GM23338 (cell line): ENCODE measurements at regions not wholly inside any gene's neighbourhood (a gene's known extent, or its start where the extent isn't known, plus 50 kb on each side); places are given as distances from the start of the nearest gene placed in this dataset.

Experiments
- POLR2AphosphoS5 ChIP-seq: IDR thresholded peaks from 2 replicates; pipeline ENCODE4 v1.6.1; 2016; ENCODE audit warnings: antibody characterized with exemption, low read depth
- STAT1 ChIP-seq: IDR thresholded peaks from one replicate; pipeline ENCODE4 v1.6.1; 2016; ENCODE audit warnings: antibody characterized with exemption; ENCODE audit not compliant: unreplicated experiment
- ZNF114 ChIP-seq: fragments of 250-450 bp; sonication (Bioruptor Pico); IDR thresholded peaks from 2 replicates; pipeline ENCODE4 v1.5.0; 2020; ENCODE audit warnings: mild to moderate bottlenecking, moderate library complexity
- TF ChIP-seq, protein P1 (sequence below): fragments of 250-450 bp; sonication (Bioruptor Pico); IDR thresholded peaks from 2 replicates; pipeline ENCODE4 v1.5.0; 2020; ENCODE audit warnings: mild to moderate bottlenecking, moderate library complexity
- TF ChIP-seq, protein P2 (sequence below): IDR thresholded peaks from one replicate; pipeline ENCODE4 v1.6.1; 2018; ENCODE audit warnings: antibody characterized with exemption; ENCODE audit not compliant: unreplicated experiment
- TF ChIP-seq, protein P3 (sequence below): IDR thresholded peaks from 2 replicates; pipeline ENCODE4 v1.6.1; 2016; ENCODE audit warnings: antibody characterized with exemption

DNA sequence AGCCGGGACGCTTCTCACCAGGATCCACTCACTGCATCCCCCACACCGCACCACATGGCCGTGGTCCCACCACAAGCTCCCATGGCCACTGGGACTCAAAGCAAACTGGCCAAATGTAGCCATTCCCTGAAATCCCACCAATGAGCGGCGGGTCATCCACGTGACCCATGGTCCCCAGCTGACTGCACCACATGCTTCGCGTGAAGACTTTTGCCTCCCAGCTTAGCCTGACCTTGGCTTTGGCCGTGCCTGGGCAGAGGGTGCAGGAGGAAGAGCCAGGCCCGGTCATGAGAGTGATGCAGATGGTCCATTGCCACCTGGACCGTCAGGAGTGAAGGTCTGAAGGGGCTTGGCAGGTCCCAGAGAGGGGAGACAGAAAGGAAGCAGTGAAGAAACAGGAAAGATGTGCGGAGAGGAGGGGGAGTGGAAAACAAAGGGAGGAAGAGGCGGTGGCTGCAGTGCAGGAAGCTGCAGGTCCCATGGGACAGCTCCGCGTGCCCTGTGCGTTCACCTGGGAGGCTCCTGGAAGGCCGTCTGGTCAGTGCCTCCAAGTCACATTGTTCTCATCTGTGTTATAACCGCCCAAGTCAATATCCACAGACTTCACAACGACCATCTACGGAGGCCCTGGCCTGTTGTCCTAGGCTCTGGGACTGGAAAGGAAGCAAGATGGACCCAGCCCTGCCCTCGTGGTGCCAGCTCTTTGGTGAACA, 167.8 kb upstream of the AJAP1 start (continued):
- TF ChIP-seq, protein P1, sequence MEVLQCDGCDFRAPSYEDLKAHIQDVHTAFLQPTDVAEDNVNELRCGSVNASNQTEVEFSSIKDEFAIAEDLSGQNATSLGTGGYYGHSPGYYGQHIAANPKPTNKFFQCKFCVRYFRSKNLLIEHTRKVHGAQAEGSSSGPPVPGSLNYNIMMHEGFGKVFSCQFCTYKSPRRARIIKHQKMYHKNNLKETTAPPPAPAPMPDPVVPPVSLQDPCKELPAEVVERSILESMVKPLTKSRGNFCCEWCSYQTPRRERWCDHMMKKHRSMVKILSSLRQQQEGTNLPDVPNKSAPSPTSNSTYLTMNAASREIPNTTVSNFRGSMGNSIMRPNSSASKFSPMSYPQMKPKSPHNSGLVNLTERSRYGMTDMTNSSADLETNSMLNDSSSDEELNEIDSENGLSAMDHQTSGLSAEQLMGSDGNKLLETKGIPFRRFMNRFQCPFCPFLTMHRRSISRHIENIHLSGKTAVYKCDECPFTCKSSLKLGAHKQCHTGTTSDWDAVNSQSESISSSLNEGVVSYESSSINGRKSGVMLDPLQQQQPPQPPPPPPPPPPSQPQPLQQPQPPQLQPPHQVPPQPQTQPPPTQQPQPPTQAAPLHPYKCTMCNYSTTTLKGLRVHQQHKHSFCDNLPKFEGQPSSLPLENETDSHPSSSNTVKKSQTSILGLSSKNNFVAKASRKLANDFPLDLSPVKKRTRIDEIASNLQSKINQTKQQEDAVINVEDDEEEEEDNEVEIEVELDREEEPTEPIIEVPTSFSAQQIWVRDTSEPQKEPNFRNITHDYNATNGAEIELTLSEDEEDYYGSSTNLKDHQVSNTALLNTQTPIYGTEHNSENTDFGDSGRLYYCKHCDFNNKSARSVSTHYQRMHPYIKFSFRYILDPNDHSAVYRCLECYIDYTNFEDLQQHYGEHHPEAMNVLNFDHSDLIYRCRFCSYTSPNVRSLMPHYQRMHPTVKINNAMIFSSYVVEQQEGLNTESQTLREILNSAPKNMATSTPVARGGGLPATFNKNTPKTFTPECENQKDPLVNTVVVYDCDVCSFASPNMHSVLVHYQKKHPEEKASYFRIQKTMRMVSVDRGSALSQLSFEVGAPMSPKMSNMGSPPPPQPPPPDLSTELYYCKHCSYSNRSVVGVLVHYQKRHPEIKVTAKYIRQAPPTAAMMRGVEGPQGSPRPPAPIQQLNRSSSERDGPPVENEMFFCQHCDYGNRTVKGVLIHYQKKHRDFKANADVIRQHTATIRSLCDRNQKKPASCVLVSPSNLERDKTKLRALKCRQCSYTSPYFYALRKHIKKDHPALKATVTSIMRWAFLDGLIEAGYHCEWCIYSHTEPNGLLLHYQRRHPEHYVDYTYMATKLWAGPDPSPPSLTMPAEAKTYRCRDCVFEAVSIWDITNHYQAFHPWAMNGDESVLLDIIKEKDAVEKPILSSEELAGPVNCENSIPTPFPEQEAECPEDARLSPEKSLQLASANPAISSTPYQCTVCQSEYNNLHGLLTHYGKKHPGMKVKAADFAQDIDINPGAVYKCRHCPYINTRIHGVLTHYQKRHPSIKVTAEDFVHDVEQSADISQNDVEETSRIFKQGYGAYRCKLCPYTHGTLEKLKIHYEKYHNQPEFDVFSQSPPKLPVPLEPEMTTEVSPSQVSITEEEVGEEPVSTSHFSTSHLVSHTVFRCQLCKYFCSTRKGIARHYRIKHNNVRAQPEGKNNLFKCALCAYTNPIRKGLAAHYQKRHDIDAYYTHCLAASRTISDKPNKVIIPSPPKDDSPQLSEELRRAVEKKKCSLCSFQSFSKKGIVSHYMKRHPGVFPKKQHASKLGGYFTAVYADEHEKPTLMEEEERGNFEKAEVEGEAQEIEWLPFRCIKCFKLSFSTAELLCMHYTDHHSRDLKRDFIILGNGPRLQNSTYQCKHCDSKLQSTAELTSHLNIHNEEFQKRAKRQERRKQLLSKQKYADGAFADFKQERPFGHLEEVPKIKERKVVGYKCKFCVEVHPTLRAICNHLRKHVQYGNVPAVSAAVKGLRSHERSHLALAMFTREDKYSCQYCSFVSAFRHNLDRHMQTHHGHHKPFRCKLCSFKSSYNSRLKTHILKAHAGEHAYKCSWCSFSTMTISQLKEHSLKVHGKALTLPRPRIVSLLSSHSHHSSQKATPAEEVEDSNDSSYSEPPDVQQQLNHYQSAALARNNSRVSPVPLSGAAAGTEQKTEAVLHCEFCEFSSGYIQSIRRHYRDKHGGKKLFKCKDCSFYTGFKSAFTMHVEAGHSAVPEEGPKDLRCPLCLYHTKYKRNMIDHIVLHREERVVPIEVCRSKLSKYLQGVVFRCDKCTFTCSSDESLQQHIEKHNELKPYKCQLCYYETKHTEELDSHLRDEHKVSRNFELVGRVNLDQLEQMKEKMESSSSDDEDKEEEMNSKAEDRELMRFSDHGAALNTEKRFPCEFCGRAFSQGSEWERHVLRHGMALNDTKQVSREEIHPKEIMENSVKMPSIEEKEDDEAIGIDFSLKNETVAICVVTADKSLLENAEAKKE (CRISPR knock-in tag): no peak
- TF ChIP-seq STAT1 (no peak), ZNF114 (no peak), POLR2AphosphoS5 (no peak)
- TF ChIP-seq, protein P2, sequence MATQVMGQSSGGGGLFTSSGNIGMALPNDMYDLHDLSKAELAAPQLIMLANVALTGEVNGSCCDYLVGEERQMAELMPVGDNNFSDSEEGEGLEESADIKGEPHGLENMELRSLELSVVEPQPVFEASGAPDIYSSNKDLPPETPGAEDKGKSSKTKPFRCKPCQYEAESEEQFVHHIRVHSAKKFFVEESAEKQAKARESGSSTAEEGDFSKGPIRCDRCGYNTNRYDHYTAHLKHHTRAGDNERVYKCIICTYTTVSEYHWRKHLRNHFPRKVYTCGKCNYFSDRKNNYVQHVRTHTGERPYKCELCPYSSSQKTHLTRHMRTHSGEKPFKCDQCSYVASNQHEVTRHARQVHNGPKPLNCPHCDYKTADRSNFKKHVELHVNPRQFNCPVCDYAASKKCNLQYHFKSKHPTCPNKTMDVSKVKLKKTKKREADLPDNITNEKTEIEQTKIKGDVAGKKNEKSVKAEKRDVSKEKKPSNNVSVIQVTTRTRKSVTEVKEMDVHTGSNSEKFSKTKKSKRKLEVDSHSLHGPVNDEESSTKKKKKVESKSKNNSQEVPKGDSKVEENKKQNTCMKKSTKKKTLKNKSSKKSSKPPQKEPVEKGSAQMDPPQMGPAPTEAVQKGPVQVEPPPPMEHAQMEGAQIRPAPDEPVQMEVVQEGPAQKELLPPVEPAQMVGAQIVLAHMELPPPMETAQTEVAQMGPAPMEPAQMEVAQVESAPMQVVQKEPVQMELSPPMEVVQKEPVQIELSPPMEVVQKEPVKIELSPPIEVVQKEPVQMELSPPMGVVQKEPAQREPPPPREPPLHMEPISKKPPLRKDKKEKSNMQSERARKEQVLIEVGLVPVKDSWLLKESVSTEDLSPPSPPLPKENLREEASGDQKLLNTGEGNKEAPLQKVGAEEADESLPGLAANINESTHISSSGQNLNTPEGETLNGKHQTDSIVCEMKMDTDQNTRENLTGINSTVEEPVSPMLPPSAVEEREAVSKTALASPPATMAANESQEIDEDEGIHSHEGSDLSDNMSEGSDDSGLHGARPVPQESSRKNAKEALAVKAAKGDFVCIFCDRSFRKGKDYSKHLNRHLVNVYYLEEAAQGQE: no peak
- TF ChIP-seq, protein P3, sequence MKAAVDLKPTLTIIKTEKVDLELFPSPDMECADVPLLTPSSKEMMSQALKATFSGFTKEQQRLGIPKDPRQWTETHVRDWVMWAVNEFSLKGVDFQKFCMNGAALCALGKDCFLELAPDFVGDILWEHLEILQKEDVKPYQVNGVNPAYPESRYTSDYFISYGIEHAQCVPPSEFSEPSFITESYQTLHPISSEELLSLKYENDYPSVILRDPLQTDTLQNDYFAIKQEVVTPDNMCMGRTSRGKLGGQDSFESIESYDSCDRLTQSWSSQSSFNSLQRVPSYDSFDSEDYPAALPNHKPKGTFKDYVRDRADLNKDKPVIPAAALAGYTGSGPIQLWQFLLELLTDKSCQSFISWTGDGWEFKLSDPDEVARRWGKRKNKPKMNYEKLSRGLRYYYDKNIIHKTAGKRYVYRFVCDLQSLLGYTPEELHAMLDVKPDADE: no peak
